Progenitor cell of endocrine pancreas (in vitro differentiated cells): ENCODE measurements at regions not wholly inside any gene's neighbourhood (a gene's known extent, or its start where the extent isn't known, plus 50 kb on each side); places are given as distances from the start of the nearest gene placed in this dataset.

Experiments
- DNase-seq: peaks from one replicate; pipeline ENCODE4 v3.0.0; 2021; ENCODE audit warnings: low spot score; ENCODE audit not compliant: unreplicated experiment
- H3K27ac Mint-ChIP-seq: 2 replicates; pipeline ENCODE4 v1.8.0; 2021; ENCODE audit warnings: mild to moderate bottlenecking, moderate library complexity, mixed read lengths
- H3K27me3 Mint-ChIP-seq: 2 replicates; pipeline ENCODE4 v1.8.0; 2021; ENCODE audit warnings: mixed read lengths
- H3K36me3 Mint-ChIP-seq: 2 replicates; pipeline ENCODE4 v1.8.0; 2022; ENCODE audit warnings: mixed read lengths; ENCODE audit not compliant: insufficient read depth
- H3K4me1 Mint-ChIP-seq: 2 replicates; pipeline ENCODE4 v1.8.0; 2021; ENCODE audit warnings: low read depth, mixed read lengths
- H3K4me3 Mint-ChIP-seq: 2 replicates; pipeline ENCODE4 v1.8.0; 2021; ENCODE audit warnings: low read depth, mild to moderate bottlenecking, moderate library complexity, mixed read lengths
- H3K9me3 Mint-ChIP-seq: 2 replicates; pipeline ENCODE4 v1.8.0; 2021; ENCODE audit warnings: low read depth, mixed read lengths
- TF ChIP-seq, protein P1 (sequence below): fragments of 200-600 bp; sonication (generic); IDR thresholded peaks from one replicate; pipeline ENCODE4 v1.5.0; 2021; ENCODE audit warnings: antibody characterized with exemption, mild to moderate bottlenecking; ENCODE audit not compliant: unreplicated experiment

DNA sequence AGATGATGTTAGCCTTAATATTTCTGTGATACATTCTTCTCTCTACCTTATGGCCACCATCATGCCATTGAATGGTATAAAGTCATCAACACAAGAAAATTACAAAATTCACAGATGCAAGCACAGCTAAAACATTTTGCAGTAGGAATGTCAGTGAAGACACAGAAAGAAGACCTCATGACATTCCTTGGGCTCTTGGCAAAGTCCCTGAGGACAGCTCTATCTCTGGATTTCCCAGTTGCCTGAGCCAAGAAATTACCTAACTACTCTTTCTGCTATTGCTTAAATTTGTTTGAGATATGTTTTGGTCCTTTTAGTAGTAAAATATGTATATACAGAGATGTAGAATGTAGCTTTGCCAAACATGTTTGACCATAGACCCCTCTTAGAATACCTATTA is 201.0 kb upstream of the STXBP5 start:
- Mint-ChIP-seq H3K9me3 (peaks cover 7% of the 10 kb centered on the region), H3K27ac (no peak overlapping the region), H3K4me1 (peaks cover 3% of the 10 kb centered on the region), H3K36me3 (no peaks in the 10 kb centered on the region), H3K27me3 (no peaks in the 10 kb centered on the region), H3K4me3 (no peak overlapping the region)
- DNase-seq, result no peak
- TF ChIP-seq, protein P1, sequence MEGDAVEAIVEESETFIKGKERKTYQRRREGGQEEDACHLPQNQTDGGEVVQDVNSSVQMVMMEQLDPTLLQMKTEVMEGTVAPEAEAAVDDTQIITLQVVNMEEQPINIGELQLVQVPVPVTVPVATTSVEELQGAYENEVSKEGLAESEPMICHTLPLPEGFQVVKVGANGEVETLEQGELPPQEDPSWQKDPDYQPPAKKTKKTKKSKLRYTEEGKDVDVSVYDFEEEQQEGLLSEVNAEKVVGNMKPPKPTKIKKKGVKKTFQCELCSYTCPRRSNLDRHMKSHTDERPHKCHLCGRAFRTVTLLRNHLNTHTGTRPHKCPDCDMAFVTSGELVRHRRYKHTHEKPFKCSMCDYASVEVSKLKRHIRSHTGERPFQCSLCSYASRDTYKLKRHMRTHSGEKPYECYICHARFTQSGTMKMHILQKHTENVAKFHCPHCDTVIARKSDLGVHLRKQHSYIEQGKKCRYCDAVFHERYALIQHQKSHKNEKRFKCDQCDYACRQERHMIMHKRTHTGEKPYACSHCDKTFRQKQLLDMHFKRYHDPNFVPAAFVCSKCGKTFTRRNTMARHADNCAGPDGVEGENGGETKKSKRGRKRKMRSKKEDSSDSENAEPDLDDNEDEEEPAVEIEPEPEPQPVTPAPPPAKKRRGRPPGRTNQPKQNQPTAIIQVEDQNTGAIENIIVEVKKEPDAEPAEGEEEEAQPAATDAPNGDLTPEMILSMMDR, result no peak

- no peaks in the 10 kb centered on the region for H3K27me3 Mint-ChIP-seq
- TF ChIP-seq, protein P1, result no peak
- H3K9me3 Mint-ChIP-seq, result peaks cover 21% of the 10 kb centered on the region
- no peak overlapping the region for H3K27ac Mint-ChIP-seq
- peaks cover 3% of the 10 kb centered on the region for H3K4me1 Mint-ChIP-seq
- peaks cover 7% of the 10 kb centered on the region for H3K36me3 Mint-ChIP-seq
- no peak for DNase-seq
- H3K4me3 Mint-ChIP-seq, result no peak overlapping the region
Measured at GRCh38 chr6:147005499-147005898, 198.7 kb upstream of the STXBP5 start.

DNA sequence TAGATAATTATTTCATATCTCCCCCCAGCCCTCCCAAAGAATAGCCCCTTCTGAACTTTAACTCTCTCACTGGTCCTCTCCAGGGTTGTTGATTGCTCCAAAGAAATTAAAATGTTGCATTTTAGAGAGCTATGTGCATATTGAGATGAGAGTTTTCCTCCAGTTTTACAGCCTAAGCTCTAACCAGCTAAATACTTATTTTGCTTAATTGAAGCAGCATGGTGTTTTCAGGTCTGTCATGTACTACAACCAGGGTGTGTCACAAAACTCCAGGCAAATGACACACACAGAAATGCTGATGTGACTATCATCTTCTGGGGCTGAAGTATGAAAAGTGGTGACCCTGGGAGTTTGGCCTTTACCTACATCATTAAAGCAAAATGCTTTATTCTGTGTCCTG is 196.8 kb upstream of the STXBP5 start:
- Mint-ChIP-seq H3K4me3 (no peak overlapping the region), H3K4me1 (peaks cover 3% of the 10 kb centered on the region), H3K27ac (no peak overlapping the region), H3K27me3 (no peaks in the 10 kb centered on the region), H3K36me3 (peaks cover 7% of the 10 kb centered on the region), H3K9me3 (peaks cover 21% of the 10 kb centered on the region)
- TF ChIP-seq, protein P1, result no peak
- DNase-seq, result no peak

DNA sequence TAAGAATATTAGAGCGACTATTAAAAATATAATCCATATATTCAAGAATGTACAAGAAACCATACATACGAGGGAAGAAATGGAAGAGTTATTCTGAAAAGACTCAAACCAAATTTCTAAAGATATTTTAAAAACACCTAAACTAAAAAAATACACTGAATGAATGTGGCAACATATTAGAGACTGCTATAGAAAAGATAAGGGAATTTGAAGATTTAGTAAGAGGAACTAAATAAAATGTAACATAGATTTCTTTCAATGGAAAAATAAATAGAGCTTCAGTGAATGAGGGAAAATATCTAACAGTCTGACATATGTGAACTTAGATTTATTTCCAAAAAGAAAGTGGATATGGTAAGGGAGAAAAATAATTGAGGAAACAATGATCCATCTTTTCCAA is 194.9 kb upstream of the STXBP5 start:
- DNase-seq, result no peak
- Mint-ChIP-seq H3K36me3 (peaks cover 7% of the 10 kb centered on the region), H3K27me3 (no peaks in the 10 kb centered on the region), H3K9me3 (peaks cover 19% of the 10 kb centered on the region), H3K4me3 (no peak overlapping the region), H3K27ac (no peak overlapping the region), H3K4me1 (peaks cover 1% of the 10 kb centered on the region)
- TF ChIP-seq, protein P1, result no peak

DNA sequence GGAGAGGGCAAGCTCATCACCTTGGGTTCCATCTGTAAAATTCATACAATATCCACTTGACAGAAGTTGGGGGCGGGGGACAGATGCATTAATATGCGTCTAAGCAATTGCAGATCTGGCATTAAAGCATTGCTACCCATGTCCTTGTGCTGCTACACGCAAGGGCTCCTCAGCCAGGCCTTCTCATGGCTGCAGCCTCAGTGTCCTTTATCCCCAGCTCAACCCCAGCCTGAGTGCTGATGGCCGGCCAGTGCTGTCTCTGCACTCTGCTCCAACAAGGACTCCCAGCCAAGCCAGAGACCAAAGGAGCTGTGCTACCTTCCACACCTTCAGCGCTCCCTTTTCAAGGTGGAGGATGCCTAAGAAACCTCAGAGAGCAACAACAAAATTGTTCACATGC is 188.5 kb upstream of the STXBP5 start:
- Mint-ChIP-seq H3K9me3 (no peaks in the 10 kb centered on the region), H3K27ac (no peak overlapping the region), H3K36me3 (no peaks in the 10 kb centered on the region), H3K4me3 (no peak overlapping the region), H3K4me1 (no peaks in the 10 kb centered on the region), H3K27me3 (no peaks in the 10 kb centered on the region)
- TF ChIP-seq, protein P1, result no peak
- DNase-seq, result no peak
